GM10266 (cell line): ENCODE measurements at regions not wholly inside any gene's neighbourhood (a gene's known extent, or its start where the extent isn't known, plus 50 kb on each side); places are given as distances from the start of the nearest gene placed in this dataset.

Experiments
- DNase-seq: peaks from one replicate; pipeline ENCODE4 v3.0.0; 2012; ENCODE audit errors: extremely low spot score
- CTCF ChIP-seq: IDR thresholded peaks from 2 replicates; pipeline ENCODE4 v1.5.1; 2012; ENCODE audit warnings: mild to moderate bottlenecking, low read depth; ENCODE audit not compliant: control insufficient read depth, insufficient read depth; ENCODE audit errors: missing control alignments

- no peak for TF ChIP-seq CTCF
- DNase-seq = no peak
Measured at GRCh38 chr22:33971561-33971961, 51.3 kb upstream of the LARGE1 start.

- TF ChIP-seq CTCF = no peak
- no peak for DNase-seq
Measured at GRCh38 chr22:33975841-33976240, 55.6 kb upstream of the LARGE1 start.

GRCh38 chr22:33983558-33983957 is 63.3 kb upstream of the LARGE1 start:
- DNase-seq = no peak

DNA sequence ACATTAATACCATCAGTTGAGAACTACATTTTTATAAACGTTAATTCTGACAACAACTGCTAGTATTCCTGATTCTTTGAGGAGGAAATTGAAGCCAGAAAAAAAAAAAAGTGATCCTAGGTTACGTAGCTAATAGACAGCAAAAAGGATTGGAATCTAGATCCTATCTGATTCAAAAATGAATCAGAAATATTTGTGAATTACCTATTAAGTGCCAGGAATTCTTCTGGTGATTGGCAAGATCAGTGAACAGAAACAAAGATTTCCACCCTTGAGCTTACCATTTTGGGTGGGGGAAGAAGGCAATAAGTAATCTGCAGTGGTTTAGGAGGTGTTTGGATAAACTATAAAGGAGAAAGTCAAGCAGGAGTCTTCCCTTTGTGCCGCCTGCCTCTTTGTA is 63.9 kb upstream of the LARGE1 start:
- DNase-seq = no peak
- no peak for TF ChIP-seq CTCF

More at GRCh38 chr22:33983558-33983957, 63.3 kb upstream of the LARGE1 start:
- no peak for TF ChIP-seq CTCF

- DNase-seq = no peak
- TF ChIP-seq CTCF = no peak
Measured at GRCh38 chr22:33984656-33985285, 64.5 kb upstream of the LARGE1 start.

DNA sequence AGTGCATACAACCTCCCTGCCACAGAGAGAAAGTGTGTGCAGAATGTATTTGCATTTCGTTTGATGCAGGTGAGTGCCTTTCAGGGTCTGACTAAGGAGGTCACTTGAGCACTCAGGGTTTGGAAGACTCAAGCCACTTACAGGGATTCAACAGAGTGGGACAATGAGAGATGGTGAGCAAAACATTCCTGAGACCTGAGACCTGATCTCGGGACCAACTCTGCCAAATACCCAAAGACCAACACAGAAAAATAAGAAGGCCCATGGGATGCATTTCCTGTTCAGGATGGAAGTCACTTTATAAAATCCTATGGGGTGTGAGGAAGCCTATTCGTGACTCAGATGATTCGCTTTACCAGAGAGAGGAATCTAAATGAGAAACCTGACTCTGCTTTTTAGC is 65.2 kb upstream of the LARGE1 start:
- no peak for TF ChIP-seq CTCF
- DNase-seq = no peak

DNA sequence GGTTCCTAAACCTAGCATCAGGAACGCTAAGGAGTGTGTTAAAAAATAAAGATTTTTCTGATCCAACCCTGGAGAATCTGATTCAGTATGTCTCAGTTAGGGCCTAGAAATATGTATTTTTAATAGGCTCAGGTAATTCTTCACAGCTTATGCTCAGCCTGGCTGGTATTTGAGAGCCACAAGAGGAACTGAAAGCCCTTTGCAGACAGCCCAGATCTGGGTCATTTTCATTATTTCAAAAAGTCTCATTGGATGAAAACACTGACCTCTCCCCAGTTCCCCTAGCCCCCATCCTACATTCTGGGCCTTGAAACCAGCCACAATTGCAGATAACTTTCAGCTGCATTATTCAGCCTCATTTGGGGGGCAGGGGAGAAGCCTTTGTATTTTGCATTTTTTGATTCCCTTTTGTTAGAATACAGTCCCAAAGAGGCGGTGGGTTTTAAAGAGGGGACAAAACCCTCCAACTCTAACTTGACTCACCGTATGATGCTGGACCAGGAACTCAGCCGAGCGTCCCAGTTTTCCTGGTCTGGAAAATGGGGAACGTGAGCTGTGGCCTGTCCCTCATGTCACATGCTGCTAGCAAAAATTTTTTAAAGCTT is 66.0 kb upstream of the LARGE1 start:
- TF ChIP-seq CTCF = no peak
- DNase-seq = no peak
